ENCODE measurements at regions not wholly inside any gene's neighbourhood (a gene's known extent, or its start where the extent isn't known, plus 50 kb on each side); places are given as distances from the start of the nearest gene placed in this dataset.

DNA sequence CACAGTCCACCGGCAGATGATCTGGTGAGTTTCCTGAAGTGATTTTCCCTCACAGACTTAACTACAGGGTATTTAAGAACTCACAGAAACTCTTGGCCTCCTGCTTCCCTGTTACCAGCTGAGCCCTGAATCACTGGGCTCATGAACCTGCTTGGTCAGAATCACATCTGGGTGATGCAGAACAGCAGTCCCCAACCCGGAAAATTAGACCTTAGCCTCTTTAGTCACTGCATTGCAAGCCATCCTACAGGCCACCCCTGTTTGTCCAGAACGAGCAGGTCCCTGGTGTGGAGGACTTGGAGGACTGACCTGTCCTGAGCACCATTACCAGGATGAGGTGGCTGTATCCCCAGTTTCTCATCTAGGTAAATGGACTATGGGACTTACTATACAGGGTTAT, 539.2 kb downstream of the TNS3 start:
- no peak overlapping the region for H3K9ac ChIP-seq (ENCODE audit: low read depth in 1 of 3, low read length in 3 of 3)
- H3K4me3 ChIP-seq (ENCODE audit: low read length in 3 of 3): no peak overlapping the region
- no peaks in the 10 kb centered on the region for H3K36me3 ChIP-seq (ENCODE audit: control insufficient read depth in 3 of 3, insufficient read depth in 3 of 3, low read length in 3 of 3)
- peaks cover 38 to 48% (median 39%) of the 10 kb centered on the region in 3 donors for H3K4me1 ChIP-seq (ENCODE audit: control insufficient read depth in 3 of 3, insufficient read depth in 3 of 3, low read length in 3 of 3)
- no peak overlapping the region for H3K27ac ChIP-seq (ENCODE audit: low read depth, low read length)
- no peaks in the 10 kb centered on the region for H3K27me3 ChIP-seq (ENCODE audit: control insufficient read depth in 3 of 3, insufficient read depth in 3 of 3, low read length in 3 of 3)
- no peaks in the 10 kb centered on the region for H3K9me3 ChIP-seq (ENCODE audit: control insufficient read depth in 3 of 3, low read length in 3 of 3)

DNA sequence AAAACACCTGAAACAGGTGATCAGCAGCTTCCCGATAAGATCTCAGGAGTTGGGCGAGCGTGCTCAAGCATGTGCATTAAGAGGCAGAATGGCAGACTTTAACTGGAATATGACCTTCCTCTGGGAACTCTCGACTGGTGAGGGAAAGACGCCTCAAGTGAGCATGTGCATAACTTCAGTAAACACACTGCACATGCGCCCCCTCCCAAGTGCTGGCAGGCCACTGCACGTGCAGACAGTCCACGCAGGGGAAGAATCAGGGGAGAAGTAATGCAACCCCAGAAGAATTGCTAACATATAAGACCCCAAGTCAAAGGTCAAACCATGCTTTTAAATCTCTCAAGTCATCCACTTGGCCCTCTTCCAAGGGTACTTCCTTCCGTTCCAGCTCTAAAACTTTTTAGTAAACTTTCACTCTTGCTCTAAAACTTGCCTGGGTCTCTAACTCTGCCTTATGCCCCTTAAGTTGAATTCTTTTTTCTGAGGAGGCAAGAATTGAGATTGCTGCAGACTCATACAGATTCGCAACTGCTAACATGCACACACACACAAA, 541.0 kb downstream of the TNS3 start:
- Histone ChIP-seq H3K36me3 (ENCODE audit: control insufficient read depth in 3 of 3, insufficient read depth in 3 of 3, low read length in 3 of 3) (no peaks in the 10 kb centered on the region), H3K4me1 (ENCODE audit: control insufficient read depth in 3 of 3, insufficient read depth in 3 of 3, low read length in 3 of 3) (peaks cover 28 to 39% (median 29%) of the 10 kb centered on the region in 3 donors), H3K27me3 (ENCODE audit: control insufficient read depth in 3 of 3, insufficient read depth in 3 of 3, low read length in 3 of 3) (no peaks in the 10 kb centered on the region), H3K9me3 (ENCODE audit: control insufficient read depth in 3 of 3, low read length in 3 of 3) (no peaks in the 10 kb centered on the region), H3K4me3 (ENCODE audit: low read length in 3 of 3) (no peak overlapping the region), H3K27ac (ENCODE audit: low read depth, low read length) (no peak overlapping the region), H3K9ac (ENCODE audit: low read depth in 1 of 3, low read length in 3 of 3) (no peak overlapping the region)

DNA sequence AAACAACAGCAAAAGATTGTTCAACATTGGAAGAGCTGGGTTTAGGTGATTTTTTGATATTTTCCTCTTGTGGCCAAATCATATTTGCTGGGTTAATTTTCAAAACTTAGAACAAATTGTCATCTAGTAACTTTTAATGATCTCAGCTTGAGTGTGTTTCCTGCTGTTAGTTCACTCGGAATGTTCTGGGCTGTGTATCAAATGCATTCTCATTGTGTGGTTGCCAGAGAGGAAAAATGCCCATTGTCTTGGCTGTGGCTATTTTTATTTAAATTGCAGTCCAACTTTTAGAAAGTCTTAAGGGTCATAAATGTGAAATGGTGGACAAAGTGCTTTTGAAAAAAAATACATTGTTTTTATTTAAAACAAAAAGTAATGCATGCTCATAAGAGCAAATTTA, 542.0 kb downstream of the TNS3 start:
- Histone ChIP-seq H3K27me3 (ENCODE audit: control insufficient read depth in 3 of 3, insufficient read depth in 3 of 3, low read length in 3 of 3) (no peaks in the 10 kb centered on the region), H3K9me3 (ENCODE audit: control insufficient read depth in 3 of 3, low read length in 3 of 3) (no peaks in the 10 kb centered on the region), H3K4me1 (ENCODE audit: control insufficient read depth in 3 of 3, insufficient read depth in 3 of 3, low read length in 3 of 3) (peaks cover 20 to 30% (median 20%) of the 10 kb centered on the region in 3 donors), H3K4me3 (ENCODE audit: low read length in 3 of 3) (no peak overlapping the region), H3K27ac (ENCODE audit: low read depth, low read length) (peak overlapping the region; percentile 49), H3K36me3 (ENCODE audit: control insufficient read depth in 3 of 3, insufficient read depth in 3 of 3, low read length in 3 of 3) (no peaks in the 10 kb centered on the region), H3K9ac (ENCODE audit: low read depth in 1 of 3, low read length in 3 of 3) (no peak overlapping the region)

DNA sequence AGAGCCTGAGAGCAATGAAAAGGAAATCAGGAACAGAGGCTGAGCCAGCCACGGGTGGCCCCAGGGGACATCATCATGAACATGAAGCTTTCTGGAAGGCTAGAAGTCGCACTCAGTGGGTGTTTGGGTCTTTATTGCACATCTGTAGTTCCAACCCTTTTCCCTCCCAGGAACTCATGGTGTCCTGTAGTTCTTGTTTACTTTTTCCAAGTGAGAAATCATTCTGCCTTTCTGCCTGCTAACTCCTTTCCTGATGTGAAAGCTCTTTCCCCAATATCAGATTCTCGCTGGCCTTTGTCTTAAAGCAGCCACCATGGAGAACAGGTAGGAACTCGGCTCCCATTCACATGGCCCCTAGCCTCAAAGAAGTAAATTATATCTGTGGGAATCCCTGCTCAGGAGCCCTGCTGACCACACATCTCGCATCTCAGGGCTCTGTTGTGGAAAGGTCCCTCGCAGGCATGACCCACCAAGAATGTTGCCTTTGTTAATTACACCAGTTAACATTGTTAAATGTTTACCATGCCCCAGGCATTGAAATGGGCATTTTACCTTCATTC, 542.7 kb downstream of the TNS3 start:
- Histone ChIP-seq H3K36me3 (ENCODE audit: control insufficient read depth in 3 of 3, insufficient read depth in 3 of 3, low read length in 3 of 3) (no peaks in the 10 kb centered on the region), H3K4me1 (ENCODE audit: control insufficient read depth in 3 of 3, insufficient read depth in 3 of 3, low read length in 3 of 3) (peaks cover 15 to 24% (median 16%) of the 10 kb centered on the region in 3 donors), H3K27me3 (ENCODE audit: control insufficient read depth in 3 of 3, insufficient read depth in 3 of 3, low read length in 3 of 3) (no peaks in the 10 kb centered on the region), H3K9me3 (ENCODE audit: control insufficient read depth in 3 of 3, low read length in 3 of 3) (no peaks in the 10 kb centered on the region), H3K9ac (ENCODE audit: low read depth in 1 of 3, low read length in 3 of 3) (no peak overlapping the region), H3K4me3 (ENCODE audit: low read length in 3 of 3) (no peak overlapping the region), H3K27ac (ENCODE audit: low read depth, low read length) (peak overlapping the region; percentile 49)

DNA sequence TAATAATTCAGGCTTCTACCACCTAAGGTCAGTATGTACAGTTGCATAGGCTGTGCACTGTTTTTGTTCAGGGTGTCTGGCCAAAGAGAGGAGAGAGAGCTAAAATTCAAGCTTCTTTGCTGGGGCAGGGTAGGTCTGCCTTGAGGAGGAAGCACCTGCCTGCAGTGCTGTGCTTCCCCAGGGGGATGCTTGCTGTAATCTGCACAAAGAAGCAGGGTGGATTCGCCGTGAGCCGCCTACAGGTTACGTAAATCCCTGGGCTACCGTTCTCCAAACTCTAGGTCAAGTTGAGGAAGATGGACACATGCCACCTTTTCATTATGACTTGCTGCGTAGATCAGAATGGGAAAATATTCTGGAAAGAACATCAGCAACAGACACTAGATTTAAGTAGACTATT, 543.3 kb downstream of the TNS3 start:
- Histone ChIP-seq H3K27ac (ENCODE audit: low read depth, low read length) (peak overlapping the region; percentile 49), H3K36me3 (ENCODE audit: control insufficient read depth in 3 of 3, insufficient read depth in 3 of 3, low read length in 3 of 3) (no peaks in the 10 kb centered on the region), H3K9ac (ENCODE audit: low read depth in 1 of 3, low read length in 3 of 3) (no peak overlapping the region), H3K9me3 (ENCODE audit: control insufficient read depth in 3 of 3, low read length in 3 of 3) (no peaks in the 10 kb centered on the region), H3K4me3 (ENCODE audit: low read length in 3 of 3) (no peak overlapping the region), H3K4me1 (ENCODE audit: control insufficient read depth in 3 of 3, insufficient read depth in 3 of 3, low read length in 3 of 3) (peaks cover 15 to 24% (median 16%) of the 10 kb centered on the region in 3 donors), H3K27me3 (ENCODE audit: control insufficient read depth in 3 of 3, insufficient read depth in 3 of 3, low read length in 3 of 3) (no peaks in the 10 kb centered on the region)

DNA sequence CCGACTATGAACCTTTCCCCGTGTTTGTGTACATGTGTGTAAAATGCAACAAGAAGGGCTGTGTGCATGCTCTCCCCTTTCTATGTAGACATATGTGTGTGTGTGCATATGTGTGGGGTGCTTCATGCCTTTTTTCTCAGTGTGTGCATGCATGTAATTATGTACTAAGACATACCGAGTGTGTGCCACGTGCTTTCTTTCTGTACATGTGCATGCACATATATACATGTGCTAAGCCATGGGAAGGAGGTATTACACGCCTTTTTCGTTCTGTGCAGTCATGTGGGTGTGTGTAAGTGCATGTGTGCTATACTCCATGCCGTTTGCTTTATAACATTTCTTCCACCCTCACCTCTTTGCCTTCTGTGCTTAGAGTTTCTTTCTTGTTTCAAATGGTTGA, 544.3 kb downstream of the TNS3 start:
- Histone ChIP-seq H3K27me3 (ENCODE audit: control insufficient read depth in 3 of 3, insufficient read depth in 3 of 3, low read length in 3 of 3) (no peaks in the 10 kb centered on the region), H3K9me3 (ENCODE audit: control insufficient read depth in 3 of 3, low read length in 3 of 3) (no peaks in the 10 kb centered on the region), H3K27ac (ENCODE audit: low read depth, low read length) (no peak overlapping the region), H3K9ac (ENCODE audit: low read depth in 1 of 3, low read length in 3 of 3) (no peak overlapping the region), H3K36me3 (ENCODE audit: control insufficient read depth in 3 of 3, insufficient read depth in 3 of 3, low read length in 3 of 3) (no peaks in the 10 kb centered on the region), H3K4me3 (ENCODE audit: low read length in 3 of 3) (no peak overlapping the region), H3K4me1 (ENCODE audit: control insufficient read depth in 3 of 3, insufficient read depth in 3 of 3, low read length in 3 of 3) (peaks cover 15 to 24% (median 16%) of the 10 kb centered on the region in 3 donors)

DNA sequence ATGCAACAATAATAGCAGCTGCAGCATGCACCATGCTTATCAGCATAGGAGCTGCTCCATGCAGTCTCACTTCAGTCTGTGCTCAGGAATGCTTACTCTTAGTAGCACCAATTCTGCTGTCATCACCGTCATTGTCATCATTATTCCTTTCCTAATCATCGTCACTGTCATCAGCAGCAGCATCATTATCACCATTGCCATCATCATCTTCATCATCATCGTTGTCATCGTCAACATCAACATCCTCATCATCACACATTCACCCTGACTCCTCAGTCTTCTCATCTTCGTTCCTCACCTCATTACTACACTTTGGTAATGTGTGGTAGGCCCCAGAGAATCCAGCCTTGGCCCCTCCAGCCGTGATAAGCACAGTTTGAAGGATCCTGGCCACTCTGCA, 545.0 kb downstream of the TNS3 start:
- H3K9me3 ChIP-seq (ENCODE audit: control insufficient read depth in 3 of 3, low read length in 3 of 3): no peaks in the 10 kb centered on the region
- H3K27ac ChIP-seq (ENCODE audit: low read depth, low read length): no peak overlapping the region
- H3K36me3 ChIP-seq (ENCODE audit: control insufficient read depth in 3 of 3, insufficient read depth in 3 of 3, low read length in 3 of 3): no peaks in the 10 kb centered on the region
- H3K9ac ChIP-seq (ENCODE audit: low read depth in 1 of 3, low read length in 3 of 3): no peak overlapping the region
- H3K4me3 ChIP-seq (ENCODE audit: low read length in 3 of 3): no peak overlapping the region
- H3K4me1 ChIP-seq (ENCODE audit: control insufficient read depth in 3 of 3, insufficient read depth in 3 of 3, low read length in 3 of 3): peaks cover 15 to 24% (median 16%) of the 10 kb centered on the region in 3 donors
- no peaks in the 10 kb centered on the region for H3K27me3 ChIP-seq (ENCODE audit: control insufficient read depth in 3 of 3, insufficient read depth in 3 of 3, low read length in 3 of 3)

DNA sequence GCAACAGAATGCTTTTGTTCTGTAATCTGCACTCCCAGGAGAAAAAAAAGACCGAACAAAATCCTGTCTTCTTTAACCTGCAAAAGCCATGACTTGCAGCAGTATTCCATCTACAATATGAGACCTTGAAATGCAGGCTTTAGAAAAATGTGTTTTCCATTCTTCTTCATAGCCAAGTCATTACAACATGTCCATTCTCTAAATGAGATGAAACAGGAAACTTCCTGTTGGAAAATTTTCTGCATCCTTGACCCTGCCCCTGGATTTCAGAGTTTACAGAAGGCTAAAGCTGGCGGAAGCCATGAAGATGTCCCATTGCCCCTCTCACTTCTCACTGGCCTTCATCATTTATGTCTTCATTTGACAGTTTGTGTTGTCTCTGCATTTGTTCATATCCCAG, 546.4 kb downstream of the TNS3 start:
- H3K27me3 ChIP-seq (ENCODE audit: control insufficient read depth in 3 of 3, insufficient read depth in 3 of 3, low read length in 3 of 3): no peaks in the 10 kb centered on the region
- no peaks in the 10 kb centered on the region for H3K36me3 ChIP-seq (ENCODE audit: control insufficient read depth in 3 of 3, insufficient read depth in 3 of 3, low read length in 3 of 3)
- no peak overlapping the region for H3K9ac ChIP-seq (ENCODE audit: low read depth in 1 of 3, low read length in 3 of 3)
- H3K4me3 ChIP-seq (ENCODE audit: low read length in 3 of 3): no peak overlapping the region
- H3K9me3 ChIP-seq (ENCODE audit: control insufficient read depth in 3 of 3, low read length in 3 of 3): no peaks in the 10 kb centered on the region
- no peak overlapping the region for H3K27ac ChIP-seq (ENCODE audit: low read depth, low read length)
- H3K4me1 ChIP-seq (ENCODE audit: control insufficient read depth in 3 of 3, insufficient read depth in 3 of 3, low read length in 3 of 3): peaks cover 12 to 19% (median 13%) of the 10 kb centered on the region in 3 donors

DNA sequence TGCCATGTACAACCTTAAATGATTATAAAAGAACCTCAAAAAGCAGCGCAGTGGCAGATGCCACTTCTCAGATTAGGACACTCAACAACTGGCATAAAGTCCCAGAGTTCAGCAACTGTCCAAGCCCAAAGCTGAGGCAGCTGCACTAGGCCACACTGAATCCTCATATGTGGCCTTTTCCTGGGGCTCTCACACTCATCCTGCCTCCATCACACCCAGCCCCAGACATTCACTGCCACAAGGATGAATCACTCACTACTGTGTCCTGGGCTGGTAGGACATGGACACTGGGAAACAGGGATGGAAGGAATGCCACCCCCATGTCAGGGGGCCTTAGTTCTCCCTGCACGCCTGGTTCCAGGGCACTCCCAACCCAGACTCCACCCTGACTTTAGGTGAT, 547.7 kb downstream of the TNS3 start:
- no peak overlapping the region for H3K4me3 ChIP-seq (ENCODE audit: low read length in 3 of 3)
- H3K36me3 ChIP-seq (ENCODE audit: control insufficient read depth in 3 of 3, insufficient read depth in 3 of 3, low read length in 3 of 3): no peaks in the 10 kb centered on the region
- no peak overlapping the region for H3K9ac ChIP-seq (ENCODE audit: low read depth in 1 of 3, low read length in 3 of 3)

DNA sequence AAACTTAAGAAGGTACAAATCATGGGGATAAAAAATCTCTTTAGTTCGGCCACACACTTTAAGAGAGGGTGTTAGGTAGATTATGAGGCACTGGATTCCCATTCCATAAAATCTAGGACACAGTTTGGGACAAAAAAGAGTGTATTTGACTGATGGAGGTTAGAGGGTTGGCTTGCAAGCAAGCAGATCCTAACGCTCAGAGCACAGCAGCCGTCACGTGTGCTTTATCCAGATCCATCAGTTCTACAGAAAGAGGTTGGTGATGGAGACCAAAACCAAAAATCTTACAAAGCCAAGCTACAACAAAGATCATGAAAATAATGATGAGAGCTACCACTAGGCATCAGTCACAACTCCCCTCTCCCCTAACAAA, 549.4 kb downstream of the TNS3 start:
- Histone ChIP-seq H3K4me1 (ENCODE audit: control insufficient read depth in 3 of 3, insufficient read depth in 3 of 3, low read length in 3 of 3) (peaks cover 0 to 4% (median 0%) of the 10 kb centered on the region in 3 donors), H3K4me3 (ENCODE audit: low read length in 3 of 3) (no peak overlapping the region), H3K9me3 (ENCODE audit: control insufficient read depth in 3 of 3, low read length in 3 of 3) (no peaks in the 10 kb centered on the region), H3K9ac (ENCODE audit: low read depth in 1 of 3, low read length in 3 of 3) (no peak overlapping the region), H3K36me3 (ENCODE audit: control insufficient read depth in 3 of 3, insufficient read depth in 3 of 3, low read length in 3 of 3) (no peaks in the 10 kb centered on the region), H3K27ac (ENCODE audit: low read depth, low read length) (no peak overlapping the region), H3K27me3 (ENCODE audit: control insufficient read depth in 3 of 3, insufficient read depth in 3 of 3, low read length in 3 of 3) (no peaks in the 10 kb centered on the region)

More for the DNA sequence above, 547.7 kb downstream of the TNS3 start:
- no peaks in the 10 kb centered on the region for H3K9me3 ChIP-seq (ENCODE audit: control insufficient read depth in 3 of 3, low read length in 3 of 3)
- no peaks in the 10 kb centered on the region for H3K27me3 ChIP-seq (ENCODE audit: control insufficient read depth in 3 of 3, insufficient read depth in 3 of 3, low read length in 3 of 3)
- H3K27ac ChIP-seq (ENCODE audit: low read depth, low read length): no peak overlapping the region
- peaks cover 6 to 8% (median 7%) of the 10 kb centered on the region in 3 donors for H3K4me1 ChIP-seq (ENCODE audit: control insufficient read depth in 3 of 3, insufficient read depth in 3 of 3, low read length in 3 of 3)

Measured in skeletal muscle tissue (tissue), 3 donors.